T47D (cell line): ENCODE measurements at regions not wholly inside any gene's neighbourhood (a gene's known extent, or its start where the extent isn't known, plus 50 kb on each side); places are given as distances from the start of the nearest gene placed in this dataset.
"Not testable (repeated sequence)": the region's sequence is repeated elsewhere in the genome, so short reads cannot be mapped to it uniquely, and the experiment has no call there.

ENCODE experiments used
- DNase-seq, 2 experiments: peaks; one replicate each; pipeline versions ENCODE4 v3.0.0 to v3.0.0-alpha.2; 2011 to 2012; ENCODE audit warnings: low read depth in 1 of 2, low spot score in 1 of 2
- JUND ChIP-seq: IDR thresholded peaks from 2 replicates; pipeline ENCODE4 v1.6.1; 2012; ENCODE audit warnings: low read depth
- in situ Hi-C: cut with HindIII; loops from 2 replicates; pipeline ENCODE4 v1.10.0; 2016; ENCODE audit warnings: low sequenced_read_pairs, low pct_unique_long_range_greater_than_20kb

DNA sequence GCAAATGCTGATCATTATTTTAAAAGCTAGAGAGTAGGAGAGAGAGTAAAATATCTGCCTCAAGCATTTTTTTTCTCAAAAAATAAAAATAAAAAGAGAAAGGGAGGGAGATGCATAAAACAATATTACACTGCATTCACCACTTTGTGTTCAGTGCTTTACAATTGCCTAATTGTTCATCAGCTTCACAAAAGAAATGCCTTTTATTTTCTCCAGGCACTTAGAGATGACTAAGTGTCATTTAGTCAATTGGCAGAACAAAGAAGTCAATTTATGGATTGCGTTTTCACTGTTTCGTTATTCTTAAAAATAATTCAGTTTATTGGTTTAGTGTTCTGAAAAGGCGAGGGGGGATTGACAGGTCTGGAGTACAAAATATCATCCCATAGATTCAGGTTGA lies 232.5 kb upstream of the CCNH start:
- no peak for TF ChIP-seq JUND
- in situ Hi-C loops, result no loop called here
- DNase-seq, result no peak

DNA sequence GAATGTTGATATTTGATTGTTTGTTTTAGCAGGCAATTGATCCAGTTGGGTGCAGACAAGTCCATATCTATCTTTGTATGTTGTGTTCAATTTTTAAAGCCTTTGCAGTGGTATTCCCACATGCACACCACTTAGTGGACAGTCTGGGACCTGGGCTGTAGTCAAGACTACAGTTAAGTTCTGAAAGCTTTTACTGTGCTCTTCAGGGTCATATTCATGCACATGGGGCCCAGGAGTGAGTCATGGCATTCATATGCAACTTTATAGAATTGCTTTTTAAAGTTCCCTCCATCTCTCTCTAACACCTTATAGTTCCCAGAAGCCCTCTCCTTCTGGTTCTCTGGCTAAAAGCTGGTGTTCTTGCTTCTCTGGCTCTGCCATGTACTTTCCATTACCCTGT lies 228.2 kb upstream of the CCNH start:
- in situ Hi-C loops, result no loop called here
- TF ChIP-seq JUND, result no peak
- DNase-seq, result no peak

DNA sequence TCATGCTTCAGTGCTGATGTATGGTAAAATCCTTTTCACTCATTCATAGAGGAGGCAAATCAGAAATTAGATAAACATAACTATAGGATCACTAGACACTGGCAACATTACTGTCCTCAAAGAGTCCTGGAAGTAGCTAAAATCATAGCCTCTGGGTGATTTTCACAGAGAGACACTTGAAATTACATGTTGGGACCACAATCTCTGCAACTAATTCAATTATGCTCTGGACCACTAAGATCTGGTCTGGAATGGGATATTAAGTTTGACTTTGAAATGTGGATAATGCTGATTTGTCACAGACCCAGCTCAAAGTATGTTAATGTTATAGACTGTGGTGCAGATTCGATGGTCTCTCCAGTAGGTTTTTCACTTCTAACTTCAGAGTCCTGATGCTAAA lies 214.6 kb upstream of the CCNH start:
- in situ Hi-C loops, result no loop called here
- DNase-seq, result no peak
- TF ChIP-seq JUND, result no peak

DNA sequence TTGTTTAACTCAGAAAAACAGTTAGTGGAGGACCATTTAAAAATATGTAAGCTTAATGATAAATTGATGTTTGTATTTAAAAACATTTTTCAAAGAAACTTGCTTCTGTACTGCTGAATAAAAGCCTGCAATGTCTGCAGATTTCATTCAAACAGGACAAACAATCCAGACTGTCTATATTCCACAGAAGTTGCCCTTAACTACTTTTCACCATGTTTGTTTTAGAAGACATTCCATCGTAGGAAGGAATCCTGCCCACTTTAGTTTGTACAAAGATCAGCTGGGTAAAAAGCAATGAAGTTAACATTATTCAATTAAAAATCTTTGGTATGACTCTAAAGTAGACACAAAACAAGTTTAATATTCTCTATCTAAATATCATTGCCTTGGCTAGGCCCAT lies 195.7 kb upstream of the CCNH start:
- DNase-seq, result no peak
- TF ChIP-seq JUND, result no peak
- in situ Hi-C loops, result no loop called here

DNA sequence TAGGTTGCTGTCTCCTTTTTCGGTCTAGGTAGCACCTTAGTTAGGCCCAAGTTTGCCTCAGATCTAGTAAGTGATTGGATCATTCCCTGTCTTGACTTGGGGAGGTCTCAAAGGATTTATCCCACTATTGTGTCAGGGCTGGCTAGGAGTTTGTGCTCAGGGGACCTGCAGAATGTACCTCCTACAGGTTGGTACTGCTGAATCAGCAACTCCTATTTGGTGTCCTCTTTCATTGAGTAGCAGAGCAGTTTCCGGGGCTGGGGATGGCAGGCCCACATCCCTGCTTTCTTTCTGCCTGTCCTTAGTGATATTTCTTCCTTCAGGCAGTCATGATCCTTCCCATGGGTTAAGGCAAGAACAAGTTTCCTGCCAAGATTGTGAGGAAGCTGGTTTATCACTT lies 192.9 kb upstream of the CCNH start:
- no peak for TF ChIP-seq JUND
- no peak for DNase-seq
- in situ Hi-C loops, result no loop called here

DNA sequence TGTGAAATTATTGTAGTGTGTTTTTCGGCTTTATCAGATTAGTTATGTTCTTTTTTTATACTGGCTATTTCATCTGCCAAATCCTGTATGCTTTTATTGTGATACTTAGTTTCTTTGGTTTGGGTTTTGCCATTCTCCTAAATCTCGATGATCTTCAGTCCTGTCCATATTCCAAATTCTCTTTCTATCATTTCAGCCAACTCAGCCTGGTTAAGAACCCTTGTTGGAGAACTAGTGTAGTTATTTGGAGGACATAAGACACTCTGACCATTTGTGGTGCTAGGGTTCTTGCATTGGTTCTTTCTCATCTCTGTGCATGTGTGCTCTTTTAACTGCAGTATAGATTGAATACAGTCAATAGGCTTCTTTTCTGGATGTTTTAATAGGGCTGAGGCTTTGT lies 187.0 kb upstream of the CCNH start:
- in situ Hi-C loops, result no loop called here
- TF ChIP-seq JUND, result no peak
- no peak for DNase-seq

DNA sequence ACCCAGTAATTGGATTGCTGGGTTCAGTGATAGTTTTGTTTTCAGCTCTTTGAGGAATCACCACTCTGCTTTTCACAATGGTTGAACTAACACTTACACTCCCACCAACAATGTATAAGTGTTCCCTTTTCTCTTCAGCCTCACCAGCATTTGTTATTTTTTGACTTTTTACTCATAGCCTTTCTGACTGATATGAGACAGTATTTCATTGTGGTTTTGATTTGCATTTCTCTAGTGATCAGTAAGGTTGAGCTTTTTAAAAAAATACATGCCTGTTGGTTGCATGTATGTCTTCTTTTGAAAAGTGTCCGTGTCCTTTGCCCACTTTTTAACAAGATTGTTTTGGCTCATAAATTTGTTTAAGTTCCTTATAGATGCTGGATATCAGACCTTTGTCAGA lies 185.7 kb upstream of the CCNH start:
- no peak for DNase-seq
- in situ Hi-C loops, result no loop called here
- no peak for TF ChIP-seq JUND

DNA sequence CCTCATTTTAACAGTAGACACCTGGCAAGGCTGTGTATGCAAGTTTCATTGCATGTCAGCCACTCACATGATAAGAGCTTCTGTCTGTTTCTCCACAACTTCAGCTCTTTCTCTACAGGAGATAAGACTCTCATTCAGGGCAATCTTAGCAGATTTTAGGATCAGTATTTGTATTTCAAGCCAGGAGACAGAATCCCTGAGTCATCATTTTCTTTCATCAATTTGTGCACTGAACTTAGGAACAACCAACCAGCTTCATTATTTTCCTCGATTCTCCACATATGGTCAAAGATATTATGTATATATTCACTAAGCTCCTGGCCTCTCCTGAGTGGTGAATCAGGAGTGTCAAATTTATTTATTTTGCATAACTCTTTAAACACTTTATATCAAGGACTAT lies 181.8 kb upstream of the CCNH start:
- TF ChIP-seq JUND, result no peak
- in situ Hi-C loops, result no loop called here
- DNase-seq, result no peak

DNA sequence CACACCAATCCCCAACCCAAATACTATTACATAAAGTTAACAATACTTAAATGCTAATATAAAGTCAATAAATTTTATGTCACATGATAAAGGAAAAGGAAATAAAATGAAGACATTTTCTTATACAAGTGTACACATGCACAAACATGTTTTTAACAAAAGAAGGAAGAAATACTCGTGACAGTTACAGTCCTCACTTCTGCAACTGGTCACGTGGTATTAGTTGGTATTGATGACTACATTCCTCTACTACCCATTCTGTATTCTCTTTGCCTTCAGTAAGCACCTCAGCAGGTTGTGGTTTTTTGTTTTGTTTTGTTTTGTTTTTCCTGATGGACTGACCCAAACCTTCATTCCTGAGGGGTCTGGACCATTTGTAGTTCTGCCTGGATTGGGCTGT lies 176.9 kb upstream of the CCNH start:
- DNase-seq, result no peak
- TF ChIP-seq JUND, result no peak
- in situ Hi-C loops, result no loop called here

DNA sequence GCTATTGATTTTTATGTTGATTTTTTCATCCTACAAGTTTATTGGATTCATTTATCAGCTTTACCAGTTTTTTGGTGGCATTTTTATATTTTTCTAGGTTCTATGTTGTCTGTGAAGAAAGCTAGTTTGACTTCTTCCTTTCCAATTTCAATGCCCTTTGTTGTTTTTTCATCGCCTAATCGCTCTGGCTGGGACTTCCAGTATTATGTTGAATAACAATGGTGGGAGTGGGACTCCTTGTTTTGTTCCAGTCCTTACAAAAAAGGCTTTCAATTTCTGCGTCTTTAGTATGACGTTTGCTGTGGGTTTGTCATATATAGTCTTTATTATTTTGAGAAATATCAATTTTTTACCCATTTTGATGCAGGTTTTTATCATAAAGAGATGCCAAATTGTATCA lies 175.6 kb upstream of the CCNH start:
- in situ Hi-C loops, result no loop called here
- TF ChIP-seq JUND, result no peak
- no peak for DNase-seq

DNA sequence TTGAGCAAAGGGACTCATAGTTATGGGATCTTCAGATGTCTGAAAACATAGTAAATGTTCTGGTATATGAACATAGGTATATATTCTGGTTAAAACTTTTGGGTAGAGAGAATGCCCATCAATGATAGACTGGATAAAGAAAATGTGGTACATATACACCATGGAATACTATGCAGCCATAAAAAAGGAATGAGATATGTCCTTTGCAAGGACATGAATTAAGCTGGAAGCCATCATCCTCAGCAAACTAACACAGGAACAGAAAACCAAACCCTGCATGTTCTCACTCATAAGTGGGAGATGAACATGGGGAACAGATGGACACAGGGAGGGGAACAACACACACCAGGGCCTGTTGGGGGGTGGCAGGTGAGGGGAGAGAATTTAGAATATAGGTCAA lies 171.0 kb upstream of the CCNH start:
- DNase-seq, in situ Hi-C loops: not testable (repeated sequence)

DNA sequence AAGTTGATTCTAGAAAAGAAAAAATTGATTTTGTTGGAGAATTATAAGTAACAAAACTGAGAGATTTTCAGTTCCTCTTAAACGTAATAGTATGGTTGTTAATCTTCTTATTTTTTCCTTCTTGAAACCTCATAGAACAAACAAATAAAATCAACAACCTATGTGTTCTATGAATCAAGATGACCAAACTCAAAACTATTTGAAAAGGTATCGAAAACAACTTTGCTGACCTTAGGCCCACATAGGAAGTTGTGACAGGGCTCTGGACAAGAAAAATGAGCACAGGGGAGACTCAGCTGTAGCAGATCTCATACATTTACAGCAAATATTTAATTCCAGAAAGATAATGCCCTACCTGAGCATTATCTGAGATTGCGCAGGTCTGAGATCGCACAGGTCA lies 169.4 kb upstream of the CCNH start:
- TF ChIP-seq JUND, result no peak
- DNase-seq, result no peak
- in situ Hi-C loops, result no loop called here

DNA sequence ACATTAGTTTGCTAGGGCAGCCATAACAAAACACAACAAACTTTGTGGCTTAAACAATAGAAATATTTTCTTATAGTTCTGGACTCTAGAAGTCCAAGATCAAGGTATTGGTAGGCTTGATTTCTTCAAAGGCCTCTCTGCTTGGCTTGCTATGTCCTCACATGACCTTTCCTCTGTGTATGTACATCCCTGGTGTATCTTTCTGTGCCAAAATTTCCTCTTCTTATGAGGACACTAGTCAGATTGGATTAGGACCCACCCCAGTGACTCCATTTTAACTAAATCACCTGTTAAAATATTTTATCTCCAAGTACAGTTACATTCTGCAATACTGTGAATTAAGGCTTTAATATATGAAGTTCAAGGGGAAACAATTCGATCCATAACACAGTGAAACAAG lies 168.9 kb upstream of the CCNH start:
- no peak for TF ChIP-seq JUND
- DNase-seq, result no peak
- in situ Hi-C loops, result no loop called here

DNA sequence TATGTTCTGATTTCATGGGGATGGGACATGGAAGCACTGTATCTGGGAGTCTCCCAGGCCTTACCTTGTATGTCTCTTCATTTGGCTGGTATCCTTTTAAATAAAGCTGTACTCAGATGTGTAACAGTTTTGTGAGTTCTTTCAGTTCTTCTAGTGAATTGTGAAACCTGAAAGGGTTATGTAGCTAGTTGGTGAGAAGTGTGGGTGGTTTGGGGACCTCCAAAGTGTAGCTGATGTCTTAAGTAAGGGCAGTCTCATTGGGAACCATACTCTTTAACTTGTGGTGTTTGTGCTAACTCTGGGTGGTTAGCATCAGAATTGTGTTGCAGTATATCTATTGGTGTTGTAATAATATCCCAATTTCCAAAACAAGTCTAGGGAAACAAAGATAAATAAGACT lies 166.9 kb upstream of the CCNH start:
- TF ChIP-seq JUND, result no peak
- DNase-seq, result no peak
- in situ Hi-C loops, result no loop called here

DNA sequence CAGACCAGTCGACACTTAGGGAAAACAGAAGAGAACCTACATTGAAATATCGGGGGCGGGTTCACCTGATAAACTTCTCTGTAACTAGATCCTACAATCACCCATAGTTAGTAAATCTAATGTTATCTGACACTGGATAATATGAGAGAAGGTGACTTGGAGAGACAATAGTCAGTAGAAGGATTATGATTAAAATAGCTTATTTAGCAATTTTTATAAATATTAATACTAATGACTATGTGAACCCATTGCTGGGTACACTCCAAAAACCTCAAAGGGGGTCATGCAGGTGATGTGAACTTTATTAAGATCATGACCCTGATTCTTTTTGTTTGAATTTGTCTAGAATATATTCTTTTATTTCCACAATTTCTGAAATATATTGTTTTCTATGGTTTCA lies 164.1 kb upstream of the CCNH start:
- no peak for TF ChIP-seq JUND
- in situ Hi-C loops, result no loop called here
- DNase-seq, result no peak

DNA sequence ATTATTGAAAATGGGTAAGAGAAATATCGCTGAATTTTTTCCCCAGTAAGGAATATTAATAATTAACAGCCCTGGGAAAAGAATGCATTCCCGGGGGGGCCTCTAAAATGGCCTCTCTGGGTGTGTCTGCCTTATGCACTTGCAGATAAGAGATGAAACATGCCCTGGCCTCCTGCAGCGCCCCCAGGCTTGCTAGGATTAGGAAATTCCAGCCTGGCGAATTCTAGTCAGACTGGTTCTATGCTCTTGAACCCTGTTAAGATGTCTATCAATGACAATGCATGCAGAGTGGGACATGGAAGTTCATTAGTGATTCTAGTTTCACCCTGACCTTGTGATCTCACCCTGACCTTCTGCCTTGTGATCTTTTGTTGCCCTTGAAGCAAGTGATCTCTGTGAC lies 163.6 kb upstream of the CCNH start:
- in situ Hi-C loops, DNase-seq: not testable (repeated sequence)
